Activated T-helper 17 cell treated with anti-CD3 and anti-CD28 coated beads, Interleukin-2, amount 50 U/mL, for 72 hours (primary cell): ENCODE measurements at regions not wholly inside any gene's neighbourhood (a gene's known extent, or its start where the extent isn't known, plus 50 kb on each side); places are given as distances from the start of the nearest gene placed in this dataset.

Source experiments
- ATAC-seq: fragments of 150-1000 bp; cut with Tn5 transposase; replicated peaks from 2 replicates; pipeline ENCODE4 v1.10.0; 2021; ENCODE audit warnings: mild to moderate bottlenecking, moderate library complexity
- H3K27ac Mint-ChIP-seq: one replicate; pipeline ENCODE4 v1.8.0; 2022; ENCODE audit warnings: mixed read lengths
- H3K27me3 Mint-ChIP-seq: one replicate; pipeline ENCODE4 v1.8.0; 2022; ENCODE audit warnings: mixed read lengths
- H3K36me3 Mint-ChIP-seq: one replicate; pipeline ENCODE4 v1.8.0; 2022; ENCODE audit warnings: low read depth, mild to moderate bottlenecking, mixed read lengths
- H3K4me1 Mint-ChIP-seq: one replicate; pipeline ENCODE4 v1.8.0; 2022; ENCODE audit warnings: mixed read lengths
- H3K4me3 Mint-ChIP-seq: one replicate; pipeline ENCODE4 v1.8.0; 2022; ENCODE audit warnings: mild to moderate bottlenecking, mixed read lengths
- H3K9me3 Mint-ChIP-seq: one replicate; pipeline ENCODE4 v1.8.0; 2022; ENCODE audit warnings: mixed read lengths

DNA sequence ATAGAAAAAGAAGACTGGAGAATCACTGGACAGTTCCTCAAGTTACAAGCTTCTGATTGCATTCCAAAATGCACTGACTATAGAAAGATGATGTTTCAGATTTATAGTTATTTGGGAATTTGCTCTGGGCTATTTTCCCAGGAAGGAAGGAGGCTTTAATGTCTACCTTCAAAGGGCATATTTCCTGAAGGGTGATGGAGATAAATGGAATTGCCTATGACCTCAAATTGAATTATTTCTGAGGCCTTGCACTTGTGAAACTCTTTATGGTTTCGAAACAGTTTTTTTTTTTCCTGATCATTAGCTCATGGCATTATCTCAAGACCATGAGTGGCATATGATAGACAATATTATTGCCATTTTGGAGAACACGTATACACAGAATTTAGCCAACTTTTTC is 333.9 kb downstream of the METTL15 start:
- no peak overlapping the region for H3K27ac Mint-ChIP-seq
- no peak overlapping the region for H3K4me3 Mint-ChIP-seq
- ATAC-seq: no peak
- H3K9me3 Mint-ChIP-seq: no peaks in the 10 kb centered on the region
- no peaks in the 10 kb centered on the region for H3K36me3 Mint-ChIP-seq
- H3K4me1 Mint-ChIP-seq: no peaks in the 10 kb centered on the region
- no peaks in the 10 kb centered on the region for H3K27me3 Mint-ChIP-seq

DNA sequence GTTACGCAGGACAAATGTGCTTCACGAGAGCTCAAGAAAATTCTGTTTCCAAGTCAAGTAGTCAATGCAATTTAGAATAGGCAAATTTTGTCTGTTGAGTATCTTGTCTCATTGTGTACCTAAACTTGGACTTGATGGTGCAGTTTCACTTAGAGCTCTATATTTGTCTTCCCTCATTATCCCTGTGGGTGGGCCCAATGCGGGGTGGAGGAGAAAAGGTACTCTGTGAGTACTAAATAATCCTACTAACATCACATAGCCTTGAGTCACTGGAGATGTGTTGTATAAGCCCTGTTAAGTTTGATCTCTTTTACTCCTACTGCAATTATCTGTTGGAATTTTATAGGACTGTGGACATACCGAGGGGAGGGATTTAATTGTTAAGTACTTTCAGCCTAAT is 331.2 kb downstream of the METTL15 start:
- ATAC-seq: no peak
- Mint-ChIP-seq H3K27me3 (no peaks in the 10 kb centered on the region), H3K9me3 (no peaks in the 10 kb centered on the region), H3K36me3 (no peaks in the 10 kb centered on the region), H3K4me1 (no peaks in the 10 kb centered on the region), H3K27ac (no peak overlapping the region), H3K4me3 (no peak overlapping the region)

- Mint-ChIP-seq H3K27ac (no peak overlapping the region), H3K4me3 (no peak overlapping the region), H3K27me3 (no peaks in the 10 kb centered on the region), H3K36me3 (no peaks in the 10 kb centered on the region), H3K4me1 (no peaks in the 10 kb centered on the region), H3K9me3 (peaks cover 17% of the 10 kb centered on the region)
- ATAC-seq: no peak
Measured at GRCh38 chr11:28420099-28420498, 311.9 kb downstream of the METTL15 start.

DNA sequence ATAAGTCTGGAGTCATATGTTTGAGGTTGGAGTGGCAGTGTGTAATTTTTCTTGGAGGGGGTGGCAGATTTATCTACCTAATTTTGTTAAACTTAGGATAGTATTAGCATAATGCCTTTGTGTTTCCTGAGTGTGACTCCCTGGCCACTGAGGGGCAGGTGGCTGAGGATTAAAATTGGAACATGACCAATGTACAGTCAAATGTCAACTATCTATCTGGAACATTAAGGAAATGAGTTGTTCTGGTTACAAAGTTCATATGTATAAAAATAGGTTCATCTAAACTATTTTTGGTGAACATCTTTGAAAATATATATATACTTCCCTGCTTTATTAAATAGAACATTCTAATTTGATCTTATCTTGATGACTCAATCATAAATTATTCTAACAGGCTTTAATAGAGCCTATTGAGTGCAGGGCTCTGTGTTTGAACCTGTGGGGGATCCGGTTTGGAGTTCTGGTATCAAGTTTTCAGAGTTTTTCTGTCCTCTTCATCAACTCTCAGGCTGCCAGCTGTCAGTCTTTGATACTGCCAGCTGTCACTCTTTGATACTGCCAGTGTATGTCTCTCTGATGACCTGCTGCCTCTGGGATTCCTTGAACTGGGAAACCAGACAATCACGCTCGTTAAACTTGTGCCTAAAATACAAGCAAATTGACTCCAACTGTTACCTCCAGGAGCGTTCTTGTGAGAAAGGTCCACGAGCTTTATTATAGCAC is 309.6 kb downstream of the METTL15 start:
- H3K36me3 Mint-ChIP-seq: no peaks in the 10 kb centered on the region
- H3K4me3 Mint-ChIP-seq: no peak overlapping the region
- H3K27ac Mint-ChIP-seq: no peak overlapping the region
- H3K27me3 Mint-ChIP-seq: no peaks in the 10 kb centered on the region
- peaks cover 17% of the 10 kb centered on the region for H3K9me3 Mint-ChIP-seq
- H3K4me1 Mint-ChIP-seq: no peaks in the 10 kb centered on the region
- no peak for ATAC-seq

GRCh38 chr11:28412029-28412428 is 303.8 kb downstream of the METTL15 start:
- H3K36me3 Mint-ChIP-seq: no peaks in the 10 kb centered on the region
- ATAC-seq: no peak

DNA sequence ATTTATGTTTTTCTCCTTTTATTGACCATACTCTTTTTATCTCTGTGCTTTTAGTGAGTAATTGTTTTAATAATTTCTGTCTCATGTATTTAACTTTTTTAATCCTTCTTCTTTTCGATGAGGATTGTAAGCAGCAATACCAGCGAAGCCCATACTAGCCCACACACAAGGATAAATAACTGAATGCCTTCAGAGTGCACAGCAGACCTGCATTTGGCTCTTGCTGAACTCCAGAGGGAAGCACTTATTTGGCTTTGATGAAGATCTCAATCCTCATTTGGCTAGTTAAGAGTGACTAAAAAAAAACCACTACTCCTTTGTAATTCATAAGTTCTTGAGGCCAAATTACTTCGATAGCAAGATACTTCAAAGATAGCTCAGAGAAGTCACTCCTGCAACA is 293.3 kb downstream of the METTL15 start:
- ATAC-seq: no peak
- H3K27ac Mint-ChIP-seq: no peak overlapping the region

More at GRCh38 chr11:28412029-28412428, 303.8 kb downstream of the METTL15 start:
- Mint-ChIP-seq H3K27ac (no peak overlapping the region), H3K9me3 (peaks cover 3% of the 10 kb centered on the region), H3K4me3 (no peak overlapping the region), H3K4me1 (no peaks in the 10 kb centered on the region), H3K27me3 (no peaks in the 10 kb centered on the region)

GRCh38 chr11:28400331-28401100 is 292.3 kb downstream of the METTL15 start:
- Mint-ChIP-seq H3K27ac (no peak overlapping the region), H3K4me1 (no peaks in the 10 kb centered on the region), H3K27me3 (no peaks in the 10 kb centered on the region), H3K36me3 (no peaks in the 10 kb centered on the region), H3K9me3 (peaks cover 4% of the 10 kb centered on the region), H3K4me3 (no peak overlapping the region)
- no peak for ATAC-seq

More for the DNA sequence above, 293.3 kb downstream of the METTL15 start:
- H3K4me3 Mint-ChIP-seq: no peak overlapping the region
- no peaks in the 10 kb centered on the region for H3K27me3 Mint-ChIP-seq
- H3K36me3 Mint-ChIP-seq: no peaks in the 10 kb centered on the region
- H3K9me3 Mint-ChIP-seq: peaks cover 4% of the 10 kb centered on the region
- H3K4me1 Mint-ChIP-seq: no peaks in the 10 kb centered on the region

DNA sequence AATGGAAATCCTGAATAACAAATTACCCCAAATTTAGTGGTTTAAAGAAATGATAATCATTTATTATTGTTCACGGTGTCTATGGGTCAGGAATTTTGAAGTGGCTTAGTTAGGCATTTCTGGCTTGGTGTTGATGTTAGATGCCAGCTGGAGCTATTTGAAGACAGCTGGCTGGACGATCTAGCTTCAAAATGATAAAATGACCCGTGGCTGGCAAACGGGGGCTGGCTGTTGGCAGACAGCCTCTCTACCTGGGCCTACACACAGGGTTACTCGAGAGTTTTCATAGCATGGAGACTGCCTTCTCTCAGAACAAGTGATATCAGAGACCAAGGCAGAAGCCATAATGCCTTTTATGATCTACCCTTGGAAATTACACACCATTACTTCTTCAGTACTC is 285.2 kb downstream of the METTL15 start:
- Mint-ChIP-seq H3K27ac (no peak overlapping the region), H3K27me3 (no peaks in the 10 kb centered on the region), H3K9me3 (peaks cover 15% of the 10 kb centered on the region), H3K4me1 (no peaks in the 10 kb centered on the region), H3K4me3 (no peak overlapping the region), H3K36me3 (no peaks in the 10 kb centered on the region)
- ATAC-seq: no peak

- Mint-ChIP-seq H3K9me3 (peaks cover 33% of the 10 kb centered on the region), H3K36me3 (no peaks in the 10 kb centered on the region), H3K27me3 (no peaks in the 10 kb centered on the region), H3K4me1 (no peaks in the 10 kb centered on the region), H3K4me3 (no peak overlapping the region), H3K27ac (no peak overlapping the region)
- ATAC-seq: no peak
Measured at GRCh38 chr11:28384418-28384817, 276.2 kb downstream of the METTL15 start.

- no peak for ATAC-seq
- Mint-ChIP-seq H3K4me3 (no peak overlapping the region), H3K27ac (no peak overlapping the region), H3K36me3 (no peaks in the 10 kb centered on the region), H3K27me3 (no peaks in the 10 kb centered on the region), H3K9me3 (peaks cover 33% of the 10 kb centered on the region), H3K4me1 (no peaks in the 10 kb centered on the region)
Measured at GRCh38 chr11:28383456-28383855, 275.3 kb downstream of the METTL15 start.
